NCI-H1436 treated with DMSO at 0.1 percent for 48 hours (cell line): ENCODE measurements at regions not wholly inside any gene's neighbourhood (a gene's known extent, or its start where the extent isn't known, plus 50 kb on each side); places are given as distances from the start of the nearest gene placed in this dataset.
"Not testable (repeated sequence)": the region's sequence is repeated elsewhere in the genome, so short reads cannot be mapped to it uniquely, and the experiment has no call there.

Experiments used
- DNase-seq: peaks from one replicate; lab custom pipeline; 2025; lab: John Stamatoyannopoulos, UW

GRCh38 chr5:98128846-98129245, 644.6 kb upstream of the RGMB start:
- DNase-seq: no peak

DNA sequence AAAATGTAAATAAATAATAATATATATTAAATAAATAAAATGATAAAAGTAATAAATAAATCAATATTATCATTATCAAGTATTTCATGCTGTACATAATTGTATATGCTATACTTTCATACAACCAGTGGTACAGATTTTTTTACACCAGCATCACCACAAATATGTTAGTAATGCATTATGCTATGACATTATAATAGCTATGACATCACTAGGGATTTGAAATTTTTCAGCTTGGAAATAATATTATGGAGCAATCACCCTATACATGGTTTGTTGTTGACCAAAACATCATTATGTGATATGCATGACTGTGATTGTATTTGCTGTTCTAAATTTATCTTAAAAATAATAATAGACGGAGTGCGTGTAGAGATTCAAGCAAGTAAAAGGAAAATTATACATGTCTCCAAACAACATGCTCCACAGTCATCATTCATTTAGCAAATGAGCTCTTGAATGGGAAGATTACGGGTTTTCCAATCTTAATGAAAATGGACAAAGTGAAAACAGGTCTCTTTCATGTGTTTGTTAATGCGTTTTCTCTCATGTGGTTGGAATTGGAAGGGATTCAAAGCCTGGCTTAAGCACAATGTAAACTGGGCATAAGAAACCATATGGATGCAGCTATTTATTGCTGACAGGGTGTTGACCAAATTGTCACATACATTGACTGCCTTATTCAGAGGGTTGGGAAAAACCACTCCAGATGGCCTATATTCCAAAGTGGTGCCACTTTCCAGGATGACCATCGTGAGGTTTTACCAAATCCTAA, 643.0 kb upstream of the RGMB start:
- DNase-seq: no peak

- no peak for DNase-seq
These were observed 629.3 kb upstream of the RGMB start for GRCh38 chr5:98144116-98144515.

- DNase-seq: no peak
These were observed 628.8 kb upstream of the RGMB start for GRCh38 chr5:98144710-98145109.

GRCh38 chr5:98157368-98157767, 616.1 kb upstream of the RGMB start:
- no peak for DNase-seq

GRCh38 chr5:98158440-98158839, 615.0 kb upstream of the RGMB start:
- no peak for DNase-seq

- no peak for DNase-seq
These were observed 609.5 kb upstream of the RGMB start for GRCh38 chr5:98163796-98164493.

- DNase-seq: no peak
These were observed 604.6 kb upstream of the RGMB start for GRCh38 chr5:98168871-98169270.

DNA sequence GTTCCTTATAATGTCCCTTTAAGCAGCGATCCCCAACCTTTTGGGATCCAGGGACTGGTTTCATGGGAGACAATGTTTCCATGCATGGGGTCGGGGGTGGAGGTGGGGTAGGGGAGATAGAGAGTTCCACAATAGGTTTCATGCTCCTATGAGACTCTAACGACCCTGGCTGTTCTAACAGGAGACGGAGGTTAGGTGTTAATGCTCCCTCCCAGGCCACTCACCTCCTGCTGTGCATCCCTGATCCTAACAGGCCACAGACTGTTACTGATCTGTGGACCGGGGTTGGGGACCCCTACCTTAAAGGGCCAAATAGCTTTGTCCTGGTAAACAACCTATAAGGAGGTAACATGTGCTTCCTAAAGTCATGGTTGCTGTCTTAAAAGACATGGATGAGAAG, 602.5 kb upstream of the RGMB start:
- no peak for DNase-seq

GRCh38 chr5:98173334-98173733, 600.1 kb upstream of the RGMB start:
- DNase-seq: no peak

- DNase-seq: no peak
These were observed 598.0 kb upstream of the RGMB start for GRCh38 chr5:98175474-98175873.

- no peak for DNase-seq
These were observed 593.4 kb upstream of the RGMB start for GRCh38 chr5:98179791-98180755.

DNA sequence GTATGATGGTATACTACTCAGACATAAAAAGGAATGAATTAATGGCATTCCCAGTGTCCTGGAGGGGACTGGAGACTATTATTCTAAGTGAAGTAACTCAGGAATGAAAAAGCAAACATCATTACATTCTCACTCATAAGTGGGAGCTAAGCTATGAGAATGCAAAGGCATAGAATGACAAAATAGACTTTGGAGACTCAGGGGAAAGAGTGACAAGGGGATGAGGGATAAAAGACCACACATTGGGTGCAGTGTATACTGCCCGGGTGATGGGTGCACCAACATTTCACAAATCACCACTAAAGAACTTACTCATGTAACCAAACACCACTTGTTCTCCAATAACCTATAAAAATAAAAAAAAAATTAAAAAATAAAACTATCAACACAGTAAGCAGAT, 587.3 kb upstream of the RGMB start:
- no peak for DNase-seq

GRCh38 chr5:98187945-98188344, 585.5 kb upstream of the RGMB start:
- DNase-seq: no peak

DNA sequence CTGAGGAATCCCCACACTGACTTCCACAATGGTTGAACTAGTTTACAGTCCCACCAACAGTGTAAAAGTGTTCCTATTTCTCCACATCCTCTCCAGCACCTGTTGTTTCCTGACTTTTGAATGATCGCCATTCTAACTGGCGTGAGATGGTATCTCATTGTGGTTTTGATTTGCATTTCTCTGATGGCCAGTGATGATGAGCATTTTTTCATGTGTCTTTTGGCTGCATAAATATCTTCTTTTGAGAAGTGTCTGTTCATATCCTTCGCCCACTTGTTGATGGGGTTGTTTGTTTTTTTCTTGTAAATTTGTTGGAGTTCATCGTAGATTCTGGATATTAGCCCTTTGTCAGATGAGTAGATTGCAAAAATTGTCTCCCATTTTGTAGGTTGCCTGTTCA, 583.1 kb upstream of the RGMB start:
- not testable (repeated sequence) for DNase-seq

- no peak for DNase-seq
These were observed 579.3 kb upstream of the RGMB start for GRCh38 chr5:98193921-98194760.

GRCh38 chr5:98200726-98201541, 572.5 kb upstream of the RGMB start:
- DNase-seq: no peak

GRCh38 chr5:98204798-98205197, 568.7 kb upstream of the RGMB start:
- no peak for DNase-seq

DNA sequence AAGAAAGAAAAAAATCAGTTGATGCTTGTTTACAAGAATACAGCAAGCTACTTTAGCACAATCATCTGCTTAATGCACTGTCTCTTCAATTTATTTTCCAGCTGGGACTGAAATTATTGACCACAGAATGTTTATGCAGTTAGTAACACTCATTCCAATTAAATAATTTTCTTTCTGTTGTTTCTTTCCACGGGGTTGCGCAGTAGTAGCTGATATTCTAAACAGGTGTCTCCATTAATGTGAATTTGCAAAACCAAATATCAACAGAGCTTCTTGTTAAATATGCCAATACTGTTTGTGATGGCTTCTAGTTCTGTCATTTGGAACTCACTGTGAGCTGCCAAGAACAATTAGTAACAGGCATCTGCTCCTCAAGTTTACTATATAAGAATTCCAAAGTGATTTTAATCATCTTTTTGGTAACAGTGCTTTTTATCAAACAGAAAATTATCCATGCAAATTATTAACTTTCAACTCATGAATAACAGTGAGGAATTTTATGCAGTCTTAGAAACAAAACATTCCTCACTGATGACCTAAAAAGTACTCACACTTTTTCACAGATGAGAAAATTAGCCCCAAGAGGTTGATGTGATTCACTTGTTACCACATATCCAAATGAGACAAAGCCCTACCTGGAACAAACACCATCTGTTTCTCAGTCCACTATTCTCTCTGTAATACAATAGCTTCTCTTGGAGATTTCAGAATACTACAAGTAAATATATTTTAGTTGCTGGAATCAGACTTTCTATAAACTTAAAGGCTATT, 567.6 kb upstream of the RGMB start:
- DNase-seq: no peak

DNA sequence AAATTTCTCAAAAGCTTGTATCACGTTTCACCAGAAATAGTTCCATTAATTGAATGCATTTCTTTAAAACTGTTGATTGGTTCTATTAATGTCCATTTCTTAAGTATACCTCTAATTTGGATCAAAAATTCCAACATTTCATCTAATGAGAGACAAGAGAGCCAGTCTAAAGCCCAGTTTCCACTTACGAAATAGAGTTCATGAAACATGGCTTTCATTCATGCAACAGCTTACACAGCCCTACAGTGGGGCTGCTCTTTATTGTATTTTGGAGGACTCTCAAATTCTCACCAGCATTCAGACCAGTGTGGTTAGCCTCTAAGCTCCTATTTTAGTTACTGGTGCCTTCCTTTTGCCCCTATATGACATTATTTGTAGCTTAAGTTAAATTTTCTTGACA, 566.9 kb upstream of the RGMB start:
- DNase-seq: no peak
